Eye (tissue), 1 donor: ENCODE measurements at regions not wholly inside any gene's neighbourhood (a gene's known extent, or its start where the extent isn't known, plus 50 kb on each side); places are given as distances from the start of the nearest gene placed in this dataset.

Source experiments
- DNase-seq: peaks from one replicate; pipeline ENCODE4 v3.0.0-alpha.2; 2015

- peak; percentile 62 for DNase-seq
Measured at GRCh38 chr12:130074661-130075406, 87.4 kb upstream of the FZD10 start.

GRCh38 chr12:130075497-130076076 lies 86.7 kb upstream of the FZD10 start:
- no peak for DNase-seq

- DNase-seq, result no peak
Measured at GRCh38 chr12:130076126-130076525, 86.1 kb upstream of the FZD10 start.

GRCh38 chr12:130076752-130077151 lies 85.5 kb upstream of the FZD10 start:
- DNase-seq, result no peak

GRCh38 chr12:130078852-130079251 lies 83.4 kb upstream of the FZD10 start:
- no peak for DNase-seq

- DNase-seq, result no peak
Measured at GRCh38 chr12:130079279-130079678, 83.0 kb upstream of the FZD10 start.

GRCh38 chr12:130080205-130080604 lies 82.1 kb upstream of the FZD10 start:
- DNase-seq, result no peak

- peak; percentile 67 for DNase-seq
Measured at GRCh38 chr12:130081117-130081805, 81.0 kb upstream of the FZD10 start.

- DNase-seq, result no peak
Measured at GRCh38 chr12:130083002-130083401, 79.3 kb upstream of the FZD10 start.

GRCh38 chr12:130083734-130084133 lies 78.5 kb upstream of the FZD10 start:
- DNase-seq, result peak; percentile 21

GRCh38 chr12:130084359-130084758 lies 77.9 kb upstream of the FZD10 start:
- DNase-seq, result no peak

GRCh38 chr12:130086248-130086647 lies 76.0 kb upstream of the FZD10 start:
- DNase-seq, result peak; percentile 26

- DNase-seq, result peak; percentile 18
Measured at GRCh38 chr12:130086797-130087196, 75.5 kb upstream of the FZD10 start.

GRCh38 chr12:130087222-130087621 lies 75.0 kb upstream of the FZD10 start:
- no peak for DNase-seq

GRCh38 chr12:130088504-130088903 lies 73.8 kb upstream of the FZD10 start:
- no peak for DNase-seq

GRCh38 chr12:130090542-130090941 lies 71.7 kb upstream of the FZD10 start:
- DNase-seq, result no peak

GRCh38 chr12:130093380-130093779 lies 68.9 kb upstream of the FZD10 start:
- DNase-seq, result no peak

GRCh38 chr12:130097342-130097741 lies 64.9 kb upstream of the FZD10 start:
- DNase-seq, result no peak

- no peak for DNase-seq
Measured at GRCh38 chr12:130097798-130098255, 64.4 kb upstream of the FZD10 start.

GRCh38 chr12:130098301-130099005 lies 63.8 kb upstream of the FZD10 start:
- DNase-seq, result no peak

GRCh38 chr12:130100634-130101362 lies 61.5 kb upstream of the FZD10 start:
- DNase-seq, result no peak

GRCh38 chr12:130101370-130101769 lies 60.9 kb upstream of the FZD10 start:
- no peak for DNase-seq

GRCh38 chr12:130102266-130102665 lies 60.0 kb upstream of the FZD10 start:
- no peak for DNase-seq
